NCI-H526 (cell line): ENCODE measurements at regions not wholly inside any gene's neighbourhood (a gene's known extent, or its start where the extent isn't known, plus 50 kb on each side); places are given as distances from the start of the nearest gene placed in this dataset.
"Not testable (repeated sequence)": the region's sequence is repeated elsewhere in the genome, so short reads cannot be mapped to it uniquely, and the experiment has no call there.

Experiments
- DNase-seq, 2 experiments: peaks; one replicate each; lab custom pipeline; 2025; lab: John Stamatoyannopoulos, UW

DNA sequence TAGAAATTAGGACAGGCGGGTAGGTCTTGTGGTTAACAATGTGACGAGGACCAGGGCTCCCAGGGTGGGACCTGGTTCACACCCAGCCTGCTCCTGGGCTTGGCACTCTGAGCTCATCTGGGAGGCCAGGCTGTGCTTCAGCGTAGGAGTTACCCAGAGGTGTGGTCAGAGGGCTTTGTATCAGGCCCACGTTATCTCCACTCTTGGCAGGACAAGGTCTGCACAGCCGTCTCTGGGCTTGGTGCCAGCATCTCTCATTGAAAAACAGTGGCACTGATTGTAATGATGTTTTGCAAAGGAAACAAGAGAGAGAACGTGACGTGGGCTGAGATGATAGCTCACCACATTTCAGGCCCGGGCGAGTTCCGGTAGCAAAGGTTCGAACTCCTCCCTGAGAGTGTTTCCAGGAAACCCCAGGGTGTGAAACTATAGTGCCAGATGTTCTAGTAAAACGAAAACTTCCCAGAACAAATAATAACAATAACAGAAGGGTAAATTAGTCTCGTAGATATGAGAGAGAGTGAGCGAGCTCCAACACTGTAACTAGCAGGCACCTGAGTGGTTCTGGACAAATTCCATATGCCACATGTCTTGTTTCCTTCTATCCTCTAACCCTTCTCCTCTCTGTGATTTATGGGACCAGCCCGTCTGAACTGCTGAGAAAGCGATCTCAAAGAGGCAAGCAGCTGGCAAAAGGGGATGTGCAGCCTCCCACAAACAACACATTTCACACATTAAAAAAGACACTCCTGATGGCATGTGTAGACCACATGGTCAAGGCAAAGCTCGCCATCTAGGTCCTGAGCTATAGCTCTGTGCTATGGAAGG lies 227.3 kb downstream of the KTN1 start:
- DNase-seq, result no peak

DNA sequence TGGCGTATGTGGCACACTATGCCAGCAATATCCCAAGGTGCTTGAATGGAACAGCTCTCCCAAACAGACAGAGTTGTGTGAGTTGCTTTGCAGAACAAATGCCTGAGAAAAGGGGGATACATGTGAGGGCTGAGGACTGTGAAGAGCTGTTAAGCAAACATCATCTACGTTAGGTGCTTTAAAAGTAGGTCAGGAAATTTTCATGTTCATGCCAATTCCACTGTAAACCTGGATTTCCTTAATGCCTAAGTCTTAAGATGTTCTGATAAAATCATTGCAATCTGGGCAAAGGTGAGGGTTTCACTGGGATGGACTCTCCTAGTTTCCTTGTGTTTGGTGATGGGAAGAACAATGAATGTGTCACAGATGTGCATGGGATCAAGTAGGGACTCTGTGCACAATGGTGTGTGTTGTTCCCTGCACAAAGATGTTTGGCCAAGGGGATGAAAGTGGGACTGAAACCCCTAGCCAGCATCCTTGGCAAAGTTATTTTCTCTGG lies 227.9 kb downstream of the KTN1 start:
- no peak for DNase-seq

DNA sequence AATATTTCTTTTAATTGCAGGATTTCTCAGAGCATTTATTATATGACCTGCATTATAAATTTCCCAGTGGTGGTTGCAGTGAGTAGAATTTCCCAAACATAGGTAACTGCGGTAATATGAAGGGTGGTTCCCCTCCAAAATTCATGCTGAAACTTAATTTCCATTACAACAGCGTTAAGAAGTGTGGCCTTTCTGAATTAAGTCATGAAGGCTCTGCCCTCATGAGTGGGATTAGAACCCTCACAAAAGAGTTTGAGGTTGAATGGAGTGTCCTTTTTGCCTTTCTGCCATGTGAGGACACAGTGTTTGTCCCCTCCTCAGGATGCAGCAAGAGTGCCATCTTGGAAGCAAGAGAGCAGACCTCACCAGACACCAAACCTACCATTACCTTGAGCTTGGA lies 233.6 kb downstream of the KTN1 start:
- DNase-seq, result no peak

DNA sequence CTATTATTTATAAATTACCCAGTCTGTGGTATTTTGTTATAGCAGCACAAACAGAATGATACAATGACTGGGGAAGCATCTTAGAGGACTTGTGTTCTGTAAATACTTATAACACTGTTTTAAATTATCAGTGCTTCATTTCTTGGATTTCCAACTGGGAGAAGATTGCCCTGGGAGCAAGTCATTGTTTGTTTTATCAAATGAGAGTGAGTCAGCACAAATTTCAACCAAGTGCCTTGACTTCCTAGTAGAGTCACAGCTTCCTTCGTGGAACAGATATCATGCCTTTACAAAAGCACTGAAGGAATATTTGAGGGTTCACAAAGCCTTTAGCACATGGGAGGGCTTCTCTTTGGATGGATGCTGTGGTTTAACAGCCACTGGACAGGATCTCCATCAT lies 234.1 kb downstream of the KTN1 start:
- peak in 1 of 2 experiments; percentile 16 for DNase-seq

DNA sequence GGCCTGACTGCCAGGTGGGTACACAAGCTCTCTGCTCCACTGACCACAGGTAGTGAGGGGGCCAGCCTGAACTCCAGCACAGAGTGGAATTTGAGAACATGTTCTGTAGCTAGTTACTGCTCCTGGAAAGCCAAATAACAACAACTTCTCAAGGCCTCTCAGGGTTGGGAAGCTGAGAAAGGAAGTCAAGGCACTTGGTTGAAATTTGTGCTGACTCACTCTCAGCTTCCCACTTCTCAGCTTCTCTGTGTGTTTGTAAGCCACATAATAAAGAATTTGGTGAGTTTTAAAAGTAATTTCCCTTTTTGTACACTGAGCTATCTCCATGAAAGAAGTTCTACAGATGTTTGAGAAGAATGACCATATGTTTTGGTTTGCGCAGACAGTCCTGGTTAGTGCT lies 234.9 kb downstream of the KTN1 start:
- no peak for DNase-seq

DNA sequence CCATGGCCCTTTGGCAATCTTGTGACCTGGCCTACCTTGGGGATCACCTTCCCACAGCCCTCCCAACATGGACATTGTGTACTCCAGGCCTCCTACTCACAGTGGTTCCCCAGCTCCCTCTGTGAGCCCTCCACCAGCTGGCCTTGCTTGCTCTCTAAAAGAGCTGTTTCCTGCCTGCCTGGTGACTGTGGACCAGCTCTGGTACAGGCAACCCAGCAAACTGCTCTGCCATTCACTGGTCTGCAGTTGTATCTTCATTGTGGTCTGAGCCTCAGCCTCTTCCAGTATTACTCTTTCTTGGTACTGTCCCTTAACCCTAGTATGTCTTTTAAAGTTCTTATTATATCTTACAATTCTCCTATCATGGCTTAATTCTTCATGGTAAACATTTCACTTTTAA lies 236.2 kb downstream of the KTN1 start:
- DNase-seq, result no peak

DNA sequence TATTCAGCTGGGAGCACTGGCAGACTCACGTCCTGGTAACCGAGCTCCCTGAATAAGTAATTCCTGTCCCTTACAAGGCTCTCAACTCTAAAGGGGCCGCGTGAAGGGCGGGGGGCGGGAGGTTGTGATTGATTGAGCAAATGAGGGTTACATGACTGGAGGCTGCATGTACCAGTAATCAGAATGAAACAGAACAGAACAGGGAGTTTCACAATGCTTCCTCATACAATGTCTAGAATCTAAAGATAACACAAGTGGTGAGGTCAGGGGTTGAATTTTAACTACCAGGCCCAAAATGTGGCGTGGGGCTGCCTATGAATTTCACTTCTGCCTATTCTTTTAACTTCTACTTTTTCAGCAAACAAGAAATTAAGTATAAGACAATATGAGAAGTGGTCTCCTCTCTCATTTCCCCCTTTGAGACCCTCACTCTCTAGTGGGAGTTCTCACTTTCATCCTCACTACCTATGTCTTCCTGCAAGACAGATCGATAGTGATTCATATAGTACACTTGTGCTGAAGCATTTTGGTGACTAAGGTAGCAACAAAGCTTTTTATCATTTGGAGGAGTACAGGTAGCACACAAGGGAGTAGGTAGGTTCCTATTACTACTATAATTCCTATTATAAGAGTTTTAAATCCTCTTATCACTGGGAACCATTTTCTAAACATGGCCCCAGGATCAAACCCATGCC lies 239.8 kb downstream of the KTN1 start:
- no peak for DNase-seq

DNA sequence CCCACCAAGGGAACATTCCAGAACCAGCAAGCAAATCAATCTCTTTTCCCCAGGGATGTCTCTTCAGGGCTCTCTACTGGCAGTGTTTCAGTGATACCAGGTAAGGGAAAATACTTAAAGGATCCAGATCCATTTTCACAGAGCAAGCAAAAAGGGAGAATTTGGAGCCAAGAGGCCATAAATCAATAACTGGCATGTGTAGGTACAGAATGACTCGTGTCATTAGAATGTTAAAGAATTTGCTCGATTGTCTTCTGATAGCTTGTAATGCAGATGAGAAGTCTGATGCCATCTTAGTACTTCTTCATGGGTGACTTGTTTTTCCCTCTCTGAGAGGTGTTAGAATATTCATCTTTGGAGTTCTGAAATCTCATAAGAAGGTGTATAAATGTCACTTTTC lies 242.9 kb downstream of the KTN1 start:
- DNase-seq, result no peak

DNA sequence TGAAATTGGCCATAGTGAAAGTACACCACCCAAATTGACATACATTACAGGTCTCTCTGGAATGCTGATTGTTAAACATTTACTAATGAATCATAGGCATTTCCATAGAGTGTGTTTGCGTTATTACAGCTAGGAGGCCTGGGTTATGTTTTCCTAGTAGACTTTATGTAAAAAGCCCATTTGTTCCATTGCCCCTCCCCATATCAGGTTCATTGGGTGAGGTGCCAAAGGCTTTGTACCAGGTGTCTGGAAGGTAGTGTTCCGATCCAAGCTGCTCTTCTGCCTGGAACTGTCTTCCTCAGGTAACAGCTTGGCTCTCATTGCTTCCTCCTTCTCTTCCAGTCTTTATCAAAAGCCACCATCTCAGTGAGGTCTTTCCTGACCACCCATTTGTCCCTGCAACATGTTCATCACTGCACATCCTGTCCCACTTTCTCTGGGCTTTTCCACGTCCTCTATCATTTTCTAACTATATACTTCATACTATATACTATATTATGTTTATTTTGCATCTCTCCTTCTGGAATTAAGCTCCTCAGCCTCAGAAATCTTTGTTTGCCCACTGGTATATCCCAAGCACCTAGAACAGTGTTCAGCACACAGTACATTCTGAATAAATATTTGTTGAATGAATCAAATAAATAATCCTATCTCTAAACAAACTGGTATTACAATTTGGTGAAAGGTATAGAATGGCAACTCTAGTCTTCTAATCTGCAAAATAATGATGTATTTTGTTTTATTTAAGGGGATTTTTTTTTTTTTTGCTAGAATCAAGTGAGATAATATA lies 252.3 kb downstream of the KTN1 start:
- DNase-seq, result peak; percentile 56 to 68

DNA sequence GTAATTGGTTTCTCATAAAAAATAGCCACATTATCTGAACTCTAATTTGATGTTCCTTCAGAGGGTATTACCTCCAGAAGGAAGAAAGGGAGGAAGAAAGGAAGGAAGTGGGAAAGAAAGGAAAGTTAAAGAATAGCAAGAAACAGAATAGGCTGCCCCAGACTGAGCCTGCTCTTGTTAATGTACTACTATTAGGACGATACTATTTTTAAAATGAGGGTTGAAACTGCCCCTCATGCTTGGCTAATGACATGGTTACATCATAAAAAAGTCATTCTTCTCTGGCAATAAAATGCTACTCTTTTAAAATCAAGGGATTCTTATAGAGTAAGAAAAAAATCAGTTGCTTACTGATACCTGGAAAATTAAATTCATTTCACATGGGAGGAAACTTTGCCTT lies 253.0 kb downstream of the KTN1 start:
- DNase-seq, result no peak

DNA sequence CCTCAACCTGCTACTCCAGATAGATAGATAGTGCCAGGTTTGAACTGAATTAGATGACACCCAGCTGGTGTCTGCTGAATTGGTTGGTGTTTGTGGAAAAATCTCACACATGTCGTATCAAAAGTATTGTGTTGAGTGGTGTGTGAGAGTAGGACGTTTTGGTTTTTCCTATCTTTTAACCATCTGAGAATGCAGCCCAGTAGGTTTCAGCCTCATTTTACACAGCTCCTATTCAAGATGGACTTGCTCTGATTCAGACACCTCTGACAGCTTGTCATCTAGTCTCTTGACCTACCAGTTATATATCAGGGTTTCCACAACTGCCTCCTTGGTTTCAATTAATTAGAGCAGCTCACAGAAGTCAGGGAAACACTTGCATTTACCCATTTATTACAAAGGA lies 254.4 kb downstream of the KTN1 start:
- DNase-seq, result no peak

DNA sequence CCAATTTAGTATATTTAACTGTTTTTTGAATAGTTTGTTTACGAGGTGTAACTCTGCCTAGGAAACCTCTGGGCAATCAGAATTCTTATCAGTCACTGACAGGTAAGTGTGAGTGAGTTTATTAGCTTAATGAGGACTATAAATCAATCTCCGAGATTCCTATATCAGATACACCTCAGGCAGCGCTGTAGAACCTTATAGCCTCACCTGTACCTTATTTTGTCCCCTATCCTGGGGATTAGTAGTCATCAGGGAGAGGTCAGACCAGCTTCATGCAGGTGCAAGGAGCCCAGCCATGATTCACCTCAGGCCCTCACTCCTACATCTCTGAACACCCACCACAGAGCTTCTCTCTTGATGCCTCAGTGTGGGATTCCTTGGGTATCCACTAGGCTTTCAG lies 256.0 kb downstream of the KTN1 start:
- no peak for DNase-seq

DNA sequence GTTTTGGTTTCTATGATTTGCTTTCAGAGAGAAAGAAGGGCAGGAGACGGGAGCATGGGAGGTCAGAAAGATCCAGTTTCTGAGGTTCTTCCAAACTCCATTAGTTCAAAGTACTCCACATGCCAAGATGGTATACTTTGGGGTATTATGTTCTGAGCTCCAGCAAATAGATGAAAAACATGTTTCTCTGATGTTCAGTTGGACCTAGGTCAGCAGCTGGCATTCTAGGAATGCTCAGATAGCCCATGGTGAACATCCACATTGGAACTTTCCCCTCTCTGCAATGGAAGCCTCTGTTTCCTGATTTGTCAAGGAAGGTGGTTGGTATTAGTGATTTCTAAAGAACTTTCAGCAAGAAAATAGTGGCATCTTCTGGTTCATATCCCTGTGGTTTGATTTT lies 257.5 kb downstream of the KTN1 start:
- DNase-seq, result no peak

DNA sequence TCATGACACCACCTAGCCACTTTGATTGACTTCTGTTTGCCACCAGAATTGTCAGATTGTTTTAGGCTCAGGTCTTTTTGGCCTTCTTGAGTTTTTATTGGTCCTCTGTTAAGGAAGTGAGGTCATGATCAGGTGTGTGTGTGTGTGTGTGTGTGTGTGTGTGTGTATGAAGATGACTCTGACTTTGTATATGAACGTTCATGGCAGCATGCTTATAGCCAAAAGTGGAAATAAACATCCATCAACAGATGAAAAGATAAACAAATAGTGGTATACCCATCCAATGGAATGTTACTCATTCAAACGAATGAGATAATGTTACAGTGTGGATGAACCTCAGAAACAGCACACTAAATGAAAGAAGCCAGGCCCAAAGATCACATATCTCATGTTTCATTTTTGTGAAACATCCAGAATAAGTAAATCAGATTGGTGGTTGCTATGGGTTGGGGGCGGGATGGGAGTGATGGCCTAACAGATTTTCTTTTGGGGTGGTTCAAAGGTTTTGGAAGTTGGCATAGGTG lies 258.6 kb downstream of the KTN1 start:
- no peak for DNase-seq

DNA sequence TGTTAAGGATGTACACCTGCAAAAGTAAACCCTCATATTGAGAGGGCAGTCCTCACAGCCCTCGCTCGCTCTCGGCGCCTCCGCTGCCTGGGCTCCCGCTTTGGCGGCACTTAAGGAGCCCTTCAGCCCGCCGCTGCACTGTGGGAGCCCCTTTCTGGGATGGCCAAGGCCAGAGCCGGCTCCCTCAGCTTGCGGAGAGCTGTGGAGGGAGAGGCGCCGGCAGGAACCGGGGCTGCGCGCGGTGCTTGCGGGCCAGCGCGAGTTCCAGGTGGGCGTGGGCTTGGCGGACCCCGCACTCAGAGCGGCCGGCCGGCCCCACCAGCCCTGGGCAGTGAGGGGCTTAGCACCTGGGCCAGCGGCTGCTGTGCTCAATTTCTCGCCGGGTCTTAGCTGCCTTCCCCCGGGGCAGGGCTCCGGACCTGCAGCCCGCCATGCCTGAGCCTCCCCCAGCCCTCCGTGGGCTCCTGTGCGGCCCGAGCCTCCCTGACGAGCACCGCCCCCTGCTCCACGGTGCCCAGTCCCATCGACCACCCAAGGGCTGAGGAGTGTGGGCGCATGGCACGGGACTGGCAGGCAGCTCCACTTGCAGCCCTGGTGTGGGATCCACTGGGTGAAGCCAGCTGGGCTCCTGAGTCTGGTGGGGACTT lies 259.4 kb downstream of the KTN1 start:
- DNase-seq, result not testable (repeated sequence)

DNA sequence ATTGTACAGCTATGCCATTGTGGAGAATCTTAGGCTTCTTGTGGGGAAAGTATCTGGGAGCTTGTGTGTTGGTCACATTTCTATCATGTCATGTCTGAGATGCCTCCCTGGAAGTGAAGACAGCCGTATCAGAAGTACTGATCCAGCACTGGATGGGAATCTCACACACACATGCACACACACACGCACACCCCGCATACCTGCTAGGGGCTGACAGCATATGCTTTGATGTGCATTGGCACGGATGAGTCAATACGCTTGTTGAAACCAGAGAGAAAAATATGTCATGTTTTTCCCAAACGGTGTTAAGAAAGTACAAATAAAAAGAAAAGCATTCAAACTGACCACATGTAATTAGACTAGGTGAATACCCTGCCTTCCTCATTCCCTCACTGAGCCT lies 260.8 kb downstream of the KTN1 start:
- DNase-seq, result no peak

DNA sequence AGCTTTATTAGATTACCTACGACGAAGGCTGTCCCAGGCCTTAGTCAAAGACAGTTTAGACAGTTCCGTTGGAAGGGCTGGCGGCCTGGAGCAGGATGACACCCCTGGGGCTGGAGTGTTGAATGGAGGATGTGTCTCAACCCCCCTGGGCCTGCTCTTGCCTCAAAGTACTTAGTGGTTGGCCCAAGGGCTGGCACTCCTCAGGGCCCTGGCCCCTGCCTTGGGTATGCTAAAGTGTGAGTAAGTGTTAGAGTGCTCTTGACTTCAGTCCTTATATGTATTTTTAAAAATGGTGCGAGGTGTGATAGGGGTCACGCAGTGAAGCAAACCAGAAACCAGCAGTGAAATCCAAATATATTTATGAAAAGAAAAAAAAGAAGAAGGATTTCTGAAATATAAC lies 261.6 kb downstream of the KTN1 start:
- DNase-seq, result no peak

DNA sequence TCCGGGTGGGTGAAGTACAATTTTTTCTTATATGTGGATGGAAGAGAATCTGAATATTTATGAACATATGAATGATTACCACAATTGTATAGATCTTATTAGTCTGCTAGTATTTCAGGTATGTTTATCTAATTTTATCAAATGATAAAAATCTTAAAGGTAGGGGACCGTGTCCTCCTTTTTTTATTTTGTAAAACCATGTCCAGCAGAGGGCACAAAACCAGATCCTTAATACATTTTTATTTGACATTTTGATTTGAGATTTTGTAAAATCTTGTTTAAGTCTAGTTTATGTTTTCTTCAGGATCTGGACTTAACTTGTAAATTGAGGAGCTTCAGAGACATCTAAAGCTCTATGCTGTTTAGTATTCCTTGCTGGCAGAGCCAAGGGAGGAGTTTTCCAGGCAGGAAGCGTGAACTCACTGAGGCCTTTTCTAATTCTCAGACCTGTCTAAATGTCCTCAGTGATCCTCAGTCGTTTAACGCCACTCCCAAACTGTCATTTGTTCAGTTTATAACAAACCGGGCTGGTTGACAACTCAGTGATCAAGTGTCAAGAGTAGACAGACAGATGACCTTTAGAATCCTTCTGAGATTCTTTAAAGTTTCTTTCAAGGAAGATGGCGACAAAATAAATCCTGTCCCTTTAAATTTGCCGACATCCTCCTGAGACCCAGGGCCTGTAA lies 263.9 kb downstream of the KTN1 start:
- DNase-seq, result no peak

DNA sequence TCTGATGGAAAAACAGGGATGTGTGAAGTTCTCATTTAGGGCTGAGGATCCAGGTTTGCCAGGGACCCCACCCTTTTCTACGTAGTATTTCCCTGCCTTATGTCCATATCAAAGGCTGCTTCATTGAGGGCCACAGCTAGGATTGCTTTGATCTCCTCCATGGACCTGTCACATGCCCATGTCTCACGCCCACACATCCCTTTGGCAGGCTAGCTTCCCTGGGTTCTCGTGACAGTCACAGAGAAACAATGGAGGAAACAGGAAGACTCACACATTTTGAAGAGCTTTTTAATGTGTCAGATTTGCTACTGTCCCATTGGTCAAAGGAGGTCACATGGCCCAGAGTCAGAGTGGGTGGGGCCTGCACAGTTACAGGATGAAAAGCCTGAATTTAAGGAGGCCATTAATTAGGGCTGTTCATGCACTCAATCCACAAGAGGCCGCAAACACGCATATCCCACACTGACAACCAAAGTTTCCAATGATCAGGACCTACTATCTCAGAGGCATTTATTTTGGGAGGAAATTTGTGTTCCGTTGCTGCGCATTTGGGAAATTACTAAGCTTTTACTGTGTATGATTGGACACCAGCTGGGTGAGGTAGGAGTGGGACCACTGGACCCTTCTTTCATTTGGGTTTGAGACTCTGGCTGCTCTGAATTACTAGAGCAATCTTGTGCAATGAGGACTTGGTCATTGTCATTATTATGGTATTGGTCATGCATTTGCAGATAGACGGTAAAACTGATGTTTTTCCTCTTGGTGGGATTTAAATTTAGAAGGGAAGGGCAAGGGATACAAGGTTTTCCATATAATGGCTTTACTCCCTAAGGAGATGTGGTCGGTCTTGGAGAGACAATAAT lies 266.2 kb downstream of the KTN1 start:
- DNase-seq, result no peak

DNA sequence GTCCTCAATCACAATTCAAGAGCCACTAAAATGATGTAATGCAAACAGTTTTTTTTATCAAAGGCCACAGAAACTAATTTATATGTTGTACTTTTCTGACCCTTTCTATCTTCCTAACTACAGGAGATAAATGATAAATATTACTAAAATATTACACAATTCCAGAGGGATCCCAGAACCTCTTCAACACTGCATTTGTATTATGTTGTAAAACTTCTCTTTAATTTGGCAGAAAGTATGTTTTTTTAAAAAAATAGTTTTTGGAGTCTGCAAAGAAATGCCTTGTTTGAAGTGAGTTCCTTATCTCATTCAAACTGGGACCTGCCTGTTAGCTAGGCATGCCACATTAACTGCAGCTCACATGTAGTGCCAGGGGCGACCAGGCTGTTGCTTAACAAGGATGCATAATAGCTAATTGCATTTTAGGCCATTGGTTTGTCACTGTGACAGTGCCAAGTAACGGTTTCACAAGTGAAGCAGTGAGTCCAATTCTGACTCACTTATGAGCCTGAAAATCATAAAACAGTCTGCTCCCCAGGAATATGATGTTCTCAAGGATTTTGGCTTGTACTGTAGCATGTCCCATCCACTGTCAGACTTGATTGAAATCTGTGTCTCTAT lies 266.9 kb downstream of the KTN1 start:
- DNase-seq, result no peak
